ENCODE measurements at regions not wholly inside any gene's neighbourhood (a gene's known extent, or its start where the extent isn't known, plus 50 kb on each side); places are given as distances from the start of the nearest gene placed in this dataset.

- Histone ChIP-seq H3K9me3 (no peaks in the 10 kb centered on the region), H3K36me3 (no peaks in the 10 kb centered on the region), H3K27me3 (peaks cover 2% of the 10 kb centered on the region; the same call in 1 of the 2 replicates), H3K4me3 (no peak overlapping the region)
- DNase-seq: no peak
These were observed 144.9 kb downstream of the ANXA5 start for GRCh38 chr4:121551881-121552280.

- no peak for DNase-seq
- H3K4me3 ChIP-seq: no peak overlapping the region
- H3K9me3 ChIP-seq: no peaks in the 10 kb centered on the region
- H3K36me3 ChIP-seq: no peaks in the 10 kb centered on the region
- peaks cover 2% of the 10 kb centered on the region; the same call in 1 of the 2 replicates for H3K27me3 ChIP-seq
These were observed 145.5 kb downstream of the ANXA5 start for GRCh38 chr4:121551271-121551670.

GRCh38 chr4:121541696-121542095 is 155.1 kb downstream of the ANXA5 start:
- H3K9me3 ChIP-seq: no peaks in the 10 kb centered on the region
- no peak overlapping the region for H3K4me3 ChIP-seq
- DNase-seq: no peak
- H3K36me3 ChIP-seq: no peaks in the 10 kb centered on the region
- H3K27me3 ChIP-seq: no peaks in the 10 kb centered on the region; the same call in 1 of the 2 replicates

- H3K27me3 ChIP-seq: no peaks in the 10 kb centered on the region
- no peaks in the 10 kb centered on the region for H3K36me3 ChIP-seq
- no peak overlapping the region for H3K4me3 ChIP-seq
- no peak for DNase-seq
- no peaks in the 10 kb centered on the region for H3K9me3 ChIP-seq
These were observed 154.5 kb upstream of the QRFPR start for GRCh38 chr4:121535351-121535750.

GRCh38 chr4:121534187-121534586 is 153.4 kb upstream of the QRFPR start:
- no peaks in the 10 kb centered on the region for H3K9me3 ChIP-seq
- no peaks in the 10 kb centered on the region for H3K36me3 ChIP-seq
- H3K27me3 ChIP-seq: no peaks in the 10 kb centered on the region
- DNase-seq: no peak
- H3K4me3 ChIP-seq: no peak overlapping the region

- no peak for DNase-seq
- no peak overlapping the region for H3K4me3 ChIP-seq
- no peaks in the 10 kb centered on the region for H3K27me3 ChIP-seq
- H3K9me3 ChIP-seq: no peaks in the 10 kb centered on the region
- H3K36me3 ChIP-seq: no peaks in the 10 kb centered on the region
These were observed 145.7 kb upstream of the QRFPR start for GRCh38 chr4:121526509-121526908.

- no peaks in the 10 kb centered on the region for H3K27me3 ChIP-seq
- no peaks in the 10 kb centered on the region for H3K9me3 ChIP-seq
- H3K36me3 ChIP-seq: no peaks in the 10 kb centered on the region
- no peak for DNase-seq
- H3K4me3 ChIP-seq: no peak overlapping the region
These were observed 138.5 kb upstream of the QRFPR start for GRCh38 chr4:121519236-121519838.

GRCh38 chr4:121517241-121517640 is 136.4 kb upstream of the QRFPR start:
- DNase-seq: no peak
- H3K9me3 ChIP-seq: no peaks in the 10 kb centered on the region
- H3K4me3 ChIP-seq: no peak overlapping the region
- no peaks in the 10 kb centered on the region for H3K36me3 ChIP-seq
- no peaks in the 10 kb centered on the region for H3K27me3 ChIP-seq

- Histone ChIP-seq H3K36me3 (no peaks in the 10 kb centered on the region), H3K27me3 (no peaks in the 10 kb centered on the region), H3K9me3 (no peaks in the 10 kb centered on the region), H3K4me3 (no peak overlapping the region)
- DNase-seq: no peak
These were observed 133.6 kb upstream of the QRFPR start for GRCh38 chr4:121514443-121514842.

GRCh38 chr4:121510341-121510874 is 129.6 kb upstream of the QRFPR start:
- H3K27me3 ChIP-seq: 0 out of 2 replicates have a peak, but pooled peaks cover 2% of the 10 kb centered on the region
- no peaks in the 10 kb centered on the region for H3K9me3 ChIP-seq
- no peak overlapping the region for H3K4me3 ChIP-seq
- no peak for DNase-seq
- H3K36me3 ChIP-seq: no peaks in the 10 kb centered on the region

GRCh38 chr4:121485190-121485804 is 104.5 kb upstream of the QRFPR start:
- Histone ChIP-seq H3K27me3 (no peaks in the 10 kb centered on the region), H3K9me3 (no peaks in the 10 kb centered on the region; the same call in 1 of the 2 replicates), H3K4me3 (no peak overlapping the region), H3K36me3 (no peaks in the 10 kb centered on the region)
- no peak for DNase-seq

GRCh38 chr4:121484633-121485032 is 103.8 kb upstream of the QRFPR start:
- no peaks in the 10 kb centered on the region for H3K27me3 ChIP-seq

GRCh38 chr4:121479808-121480207 is 99.0 kb upstream of the QRFPR start:
- no peaks in the 10 kb centered on the region; the same call in 1 of the 2 replicates for H3K9me3 ChIP-seq
- no peak for DNase-seq

More at GRCh38 chr4:121484633-121485032, 103.8 kb upstream of the QRFPR start:
- Histone ChIP-seq H3K36me3 (no peaks in the 10 kb centered on the region), H3K9me3 (no peaks in the 10 kb centered on the region; the same call in 1 of the 2 replicates), H3K4me3 (no peak overlapping the region)
- DNase-seq: peak; percentile 9

GRCh38 chr4:121477480-121477879 is 96.7 kb upstream of the QRFPR start:
- H3K27me3 ChIP-seq: no peaks in the 10 kb centered on the region
- no peak overlapping the region for H3K4me3 ChIP-seq
- no peaks in the 10 kb centered on the region for H3K9me3 ChIP-seq
- DNase-seq: no peak
- H3K36me3 ChIP-seq: no peaks in the 10 kb centered on the region

More at GRCh38 chr4:121479808-121480207, 99.0 kb upstream of the QRFPR start:
- no peaks in the 10 kb centered on the region for H3K36me3 ChIP-seq
- H3K27me3 ChIP-seq: no peaks in the 10 kb centered on the region
- H3K4me3 ChIP-seq: no peak overlapping the region

- Histone ChIP-seq H3K36me3 (no peaks in the 10 kb centered on the region), H3K9me3 (no peaks in the 10 kb centered on the region), H3K4me3 (no peak overlapping the region), H3K27me3 (no peaks in the 10 kb centered on the region)
- no peak for DNase-seq
These were observed 96.3 kb upstream of the QRFPR start for GRCh38 chr4:121477079-121477478.

GRCh38 chr4:121472937-121473721 is 92.3 kb upstream of the QRFPR start:
- no peaks in the 10 kb centered on the region for H3K36me3 ChIP-seq
- DNase-seq: no peak
- H3K9me3 ChIP-seq: no peaks in the 10 kb centered on the region
- H3K4me3 ChIP-seq: no peak overlapping the region
- H3K27me3 ChIP-seq: no peaks in the 10 kb centered on the region

- no peaks in the 10 kb centered on the region for H3K36me3 ChIP-seq
- no peaks in the 10 kb centered on the region for H3K27me3 ChIP-seq
- H3K9me3 ChIP-seq: no peaks in the 10 kb centered on the region
- no peak overlapping the region for H3K4me3 ChIP-seq
- DNase-seq: no peak
These were observed 84.0 kb upstream of the QRFPR start for GRCh38 chr4:121464854-121465253.
